Astrocyte (in vitro differentiated cells and primary cell): ENCODE measurements at regions not wholly inside any gene's neighbourhood (a gene's known extent, or its start where the extent isn't known, plus 50 kb on each side); places are given as distances from the start of the nearest gene placed in this dataset.

Experiments
- DNase-seq: peaks from one replicate; pipeline ENCODE4 v3.0.0-alpha.2; 2010; ENCODE audit warnings: low read depth
- FAIRE-seq: peaks from 2 replicates; lab custom pipeline; 2011; peaks lifted over from hg19 to GRCh38; lab: Jason Lieb, UNC
- H2AFZ ChIP-seq: 2 replicates; pipeline ENCODE4 v1.6.0; 2012; ENCODE audit warnings: low read depth, low read length, inconsistent platforms
- H3K27ac ChIP-seq: 2 replicates; pipeline ENCODE4 v1.5.1; 2011; ENCODE audit warnings: low read depth, low read length, inconsistent platforms
- H3K27me3 ChIP-seq: 2 replicates; pipeline ENCODE4 v1.6.0; 2011; ENCODE audit warnings: low read length, inconsistent platforms; ENCODE audit not compliant: insufficient read depth
- H3K36me3 ChIP-seq: 2 replicates; pipeline ENCODE4 v1.5.1; 2011; ENCODE audit warnings: low read length, inconsistent platforms; ENCODE audit not compliant: insufficient read depth
- H3K4me1 ChIP-seq: 2 replicates; pipeline ENCODE4 v1.5.1; 2011; ENCODE audit warnings: low read length, inconsistent platforms; ENCODE audit not compliant: insufficient read depth
- H3K4me2 ChIP-seq: 2 replicates; pipeline ENCODE4 v1.6.0; 2012; ENCODE audit warnings: low read length, inconsistent platforms
- H3K4me3 ChIP-seq: 2 replicates; pipeline ENCODE4 v1.5.1; 2011; ENCODE audit warnings: low read depth, mild to moderate bottlenecking, low read length, inconsistent platforms; ENCODE audit not compliant: insufficient read depth
- H3K79me2 ChIP-seq: 2 replicates; pipeline ENCODE4 v1.6.0; 2012; ENCODE audit warnings: mild to moderate bottlenecking, low read length, inconsistent platforms; ENCODE audit not compliant: insufficient read depth
- H3K9ac ChIP-seq: 2 replicates; pipeline ENCODE4 v1.6.0; 2012; ENCODE audit warnings: mild to moderate bottlenecking, low read length, inconsistent platforms
- H3K9me3 ChIP-seq: 2 replicates; pipeline ENCODE4 v1.5.1; 2012; ENCODE audit warnings: low read depth, mild to moderate bottlenecking, low read length, inconsistent platforms; ENCODE audit not compliant: insufficient read depth
- H4K20me1 ChIP-seq: 2 replicates; pipeline ENCODE4 v1.6.0; 2012; ENCODE audit warnings: low read length, inconsistent platforms; ENCODE audit not compliant: insufficient read depth
- H3K27ac Mint-ChIP-seq: one replicate; pipeline ENCODE4 v1.8.0; 2021; ENCODE audit warnings: mild to moderate bottlenecking, mixed read lengths; ENCODE audit not compliant: unreplicated experiment
- H3K27me3 Mint-ChIP-seq: one replicate; pipeline ENCODE4 v1.8.0; 2021; ENCODE audit warnings: low read depth, mixed read lengths; ENCODE audit not compliant: unreplicated experiment
- H3K36me3 Mint-ChIP-seq: one replicate; pipeline ENCODE4 v1.8.0; 2021; ENCODE audit warnings: low read depth, mixed read lengths; ENCODE audit not compliant: unreplicated experiment
- H3K4me1 Mint-ChIP-seq: one replicate; pipeline ENCODE4 v1.8.0; 2021; ENCODE audit warnings: low read depth, mixed read lengths; ENCODE audit not compliant: unreplicated experiment
- H3K4me3 Mint-ChIP-seq: one replicate; pipeline ENCODE4 v1.8.0; 2021; ENCODE audit warnings: mild to moderate bottlenecking, moderate library complexity, mixed read lengths; ENCODE audit not compliant: unreplicated experiment
- H3K9me3 Mint-ChIP-seq: one replicate; pipeline ENCODE4 v1.8.0; 2021; ENCODE audit warnings: mild to moderate bottlenecking, mixed read lengths; ENCODE audit not compliant: unreplicated experiment
- CTCF ChIP-seq: IDR thresholded peaks from 2 replicates; pipeline ENCODE4 v1.5.1; 2011; ENCODE audit warnings: low read depth, mild to moderate bottlenecking, inconsistent platforms, low read length, moderate library complexity; ENCODE audit not compliant: insufficient read depth
- EZH2 ChIP-seq: IDR thresholded peaks from 2 replicates; pipeline ENCODE4 v1.6.1; 2012; ENCODE audit warnings: mild to moderate bottlenecking, low read length, inconsistent platforms; ENCODE audit not compliant: insufficient read depth

DNA sequence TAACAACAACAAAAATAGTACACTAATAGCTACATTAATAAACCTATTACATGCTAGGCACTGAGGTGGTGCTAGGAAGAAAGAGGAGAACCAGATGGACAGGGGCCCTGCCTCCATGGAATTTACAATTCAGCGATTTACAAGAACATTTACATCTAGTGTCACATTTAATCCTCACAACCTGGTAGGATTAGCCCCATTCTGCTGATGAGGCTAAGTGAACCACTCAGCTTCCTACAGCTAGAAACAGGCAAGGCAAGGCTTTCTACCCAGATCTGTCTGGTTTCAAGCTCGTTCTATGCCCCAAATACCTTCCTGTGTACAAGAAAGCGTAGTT is 368.4 kb downstream of the BUD13 start:
- H3K36me3 ChIP-seq: no peaks in the 10 kb centered on the region
- peaks cover 2% of the 10 kb centered on the region for H3K27me3 ChIP-seq
- H3K4me3 ChIP-seq: no peak overlapping the region
- H3K9ac ChIP-seq: no peak overlapping the region
- peaks cover 2% of the 10 kb centered on the region for H3K36me3 Mint-ChIP-seq
- H3K4me1 ChIP-seq: no peaks in the 10 kb centered on the region
- no peak overlapping the region for H3K4me3 Mint-ChIP-seq
- DNase-seq (no peak), FAIRE-seq (no peak)
- no peak overlapping the region for H2AFZ ChIP-seq
- no peak for TF ChIP-seq CTCF
- no peak for TF ChIP-seq EZH2
- peaks cover 4% of the 10 kb centered on the region for H3K4me1 Mint-ChIP-seq
- H3K27ac ChIP-seq: no peak overlapping the region
- no peaks in the 10 kb centered on the region for H3K9me3 Mint-ChIP-seq
- no peak overlapping the region for H3K27ac Mint-ChIP-seq
- H3K9me3 ChIP-seq: no peaks in the 10 kb centered on the region
- no peak overlapping the region for H3K4me2 ChIP-seq
- H3K27me3 Mint-ChIP-seq: peaks cover 57% of the 10 kb centered on the region
- no peaks in the 10 kb centered on the region for H4K20me1 ChIP-seq
- no peaks in the 10 kb centered on the region for H3K79me2 ChIP-seq

DNA sequence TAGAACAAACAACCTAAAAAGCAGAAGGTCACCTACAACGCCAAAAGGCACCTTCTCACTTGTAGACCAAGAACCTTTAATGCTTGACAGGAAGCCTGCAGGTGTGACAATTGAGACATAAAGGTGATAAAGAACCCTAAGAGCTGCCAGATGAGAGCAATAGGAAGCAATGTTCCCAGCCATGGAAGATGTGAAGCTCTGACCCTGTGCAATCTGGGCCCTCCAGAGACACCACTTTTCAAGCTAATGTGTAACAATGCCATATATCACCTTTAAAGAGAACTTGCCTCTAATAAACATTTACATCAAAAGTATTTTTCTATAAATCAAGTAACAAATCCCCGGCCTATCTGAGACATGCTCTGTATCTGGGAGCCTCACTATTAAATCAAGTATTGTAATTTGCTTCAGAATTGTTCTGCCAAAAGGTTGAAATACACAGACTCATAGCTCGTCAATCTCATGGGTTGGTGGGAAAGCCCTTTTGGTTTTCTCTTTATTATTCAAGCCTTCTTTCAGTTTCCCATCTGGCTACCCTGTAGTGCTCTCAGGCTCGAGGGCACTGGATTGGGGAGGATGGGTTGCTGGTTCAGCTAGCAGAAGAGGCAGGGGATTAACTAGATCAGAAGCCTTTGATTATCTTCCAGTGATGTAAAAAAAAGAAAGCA is 368.9 kb downstream of the BUD13 start:
- Histone ChIP-seq H3K27ac (no peak overlapping the region), H3K4me2 (no peak overlapping the region), H3K36me3 (no peaks in the 10 kb centered on the region), H2AFZ (no peak overlapping the region), H3K9me3 (no peaks in the 10 kb centered on the region), H4K20me1 (no peaks in the 10 kb centered on the region), H3K79me2 (no peaks in the 10 kb centered on the region), H3K4me1 (no peaks in the 10 kb centered on the region), H3K9ac (no peak overlapping the region), H3K4me3 (no peak overlapping the region), H3K27me3 (peaks cover 2% of the 10 kb centered on the region)
- DNase-seq: no peak
- Mint-ChIP-seq H3K4me3 (no peak overlapping the region), H3K36me3 (peaks cover 2% of the 10 kb centered on the region), H3K27me3 (peaks cover 54% of the 10 kb centered on the region), H3K4me1 (peaks cover 4% of the 10 kb centered on the region), H3K9me3 (no peaks in the 10 kb centered on the region), H3K27ac (no peak overlapping the region)
- no peak for FAIRE-seq
- TF ChIP-seq EZH2 (no peak), CTCF (no peak)

GRCh38 chr11:116400081-116400480 is 372.7 kb downstream of the BUD13 start:
- no peaks in the 10 kb centered on the region for H3K79me2 ChIP-seq
- H3K4me1 Mint-ChIP-seq: peaks cover 10% of the 10 kb centered on the region
- no peak overlapping the region for H3K4me3 Mint-ChIP-seq
- H3K4me1 ChIP-seq: no peaks in the 10 kb centered on the region
- H3K36me3 ChIP-seq: no peaks in the 10 kb centered on the region
- H3K9ac ChIP-seq: no peak overlapping the region
- H3K4me3 ChIP-seq: no peak overlapping the region
- H3K27ac ChIP-seq: no peak overlapping the region
- H3K27ac Mint-ChIP-seq: no peak overlapping the region
- no peak overlapping the region for H2AFZ ChIP-seq
- peaks cover 2% of the 10 kb centered on the region for H3K9me3 Mint-ChIP-seq
- no peaks in the 10 kb centered on the region for H4K20me1 ChIP-seq
- FAIRE-seq (no peak), DNase-seq (no peak)
- H3K4me2 ChIP-seq: no peak overlapping the region
- peaks cover 2% of the 10 kb centered on the region for H3K27me3 ChIP-seq
- peaks cover 2% of the 10 kb centered on the region for H3K36me3 Mint-ChIP-seq
- H3K9me3 ChIP-seq: no peaks in the 10 kb centered on the region
- TF ChIP-seq EZH2: no peak
- no peak for TF ChIP-seq CTCF
- H3K27me3 Mint-ChIP-seq: peaks cover 40% of the 10 kb centered on the region
